GM23248 (cell line): ENCODE measurements at regions not wholly inside any gene's neighbourhood (a gene's known extent, or its start where the extent isn't known, plus 50 kb on each side); places are given as distances from the start of the nearest gene placed in this dataset.

ENCODE experiments used
- DNase-seq: peaks from one replicate; pipeline ENCODE4 v3.0.0-alpha.2; 2015
- H2AFZ ChIP-seq: fragments of 200-600 bp; sonication (generic); 2 replicates; pipeline ENCODE4 v1.6.1; 2016; ENCODE audit warnings: antibody characterized with exemption
- H3F3A ChIP-seq: fragments of 200-600 bp; sonication (generic); 2 replicates; pipeline ENCODE4 v1.6.1; 2016; ENCODE audit warnings: mild to moderate bottlenecking, antibody characterized with exemption, mixed run types; ENCODE audit not compliant: insufficient read depth
- H3K27ac ChIP-seq: fragments of 200-600 bp; sonication (generic); 2 replicates; pipeline ENCODE4 v1.5.1; 2016; ENCODE audit warnings: mild to moderate bottlenecking
- H3K27me3 ChIP-seq: fragments of 200-600 bp; sonication (generic); replicated peaks from 2 replicates; pipeline ENCODE4 v1.6.1; 2016; ENCODE audit warnings: mild to moderate bottlenecking; ENCODE audit not compliant: insufficient read depth
- H3K36me3 ChIP-seq: fragments of 200-600 bp; sonication (generic); 2 replicates; pipeline ENCODE4 v1.6.1; 2016; ENCODE audit warnings: low read depth, mild to moderate bottlenecking
- H3K4me1 ChIP-seq: fragments of 200-600 bp; sonication (generic); 2 replicates; pipeline ENCODE4 v1.6.1; 2016; ENCODE audit warnings: mild to moderate bottlenecking; ENCODE audit not compliant: insufficient read depth
- H3K4me2 ChIP-seq: fragments of 200-600 bp; sonication (generic); one replicate; pipeline ENCODE4 v1.6.1; 2016; ENCODE audit warnings: mild to moderate bottlenecking; ENCODE audit not compliant: unreplicated experiment
- H3K4me3 ChIP-seq: fragments of 200-600 bp; sonication (generic); 2 replicates; pipeline ENCODE4 v1.5.1; 2016; ENCODE audit warnings: mild to moderate bottlenecking
- H3K79me2 ChIP-seq: fragments of 200-600 bp; sonication (generic); 2 replicates; pipeline ENCODE4 v1.6.1; 2016; ENCODE audit warnings: mild to moderate bottlenecking; ENCODE audit not compliant: insufficient read depth
- H3K9ac ChIP-seq: fragments of 200-600 bp; sonication (generic); 2 replicates; pipeline ENCODE4 v1.6.1; 2016; ENCODE audit warnings: mild to moderate bottlenecking
- H3K9me2 ChIP-seq: fragments of 200-600 bp; sonication (generic); 2 replicates; pipeline ENCODE4 v1.6.1; 2016; ENCODE audit warnings: mixed run types, mild to moderate bottlenecking, moderate library complexity; ENCODE audit not compliant: insufficient read depth
- H3K9me3 ChIP-seq: fragments of 200-600 bp; sonication (generic); one replicate; pipeline ENCODE4 v1.6.1; 2017; ENCODE audit warnings: low read depth
- H4K20me1 ChIP-seq: fragments of 200-600 bp; sonication (generic); 2 replicates; pipeline ENCODE4 v1.6.0; 2016; ENCODE audit not compliant: insufficient read depth
- EZH2 ChIP-seq: fragments of 200-600 bp; sonication (generic); IDR thresholded peaks from 2 replicates; pipeline ENCODE4 v1.6.1; 2018; ENCODE audit warnings: antibody characterized with exemption, mild to moderate bottlenecking; ENCODE audit not compliant: insufficient read depth, poor library complexity, severe bottlenecking
- EZH2phosphoT487 ChIP-seq: fragments of 200-600 bp; sonication (generic); IDR thresholded peaks from 2 replicates; pipeline ENCODE4 v1.6.1; 2018; ENCODE audit warnings: antibody characterized with exemption, moderate library complexity, mild to moderate bottlenecking, low read depth; ENCODE audit not compliant: insufficient read depth
- WGBS, 2 experiments: methylation state at CpG; one replicate each; pipeline ENCODE4 v1.1.6; 2015 to 2017; ENCODE audit warnings: low lambda C conversion rate in 2 of 2, low coverage in 1 of 2; ENCODE audit errors: missing lambda C conversion rate in 2 of 2; 5-methylcytosine and 5-hydroxymethylcytosine counted together
- in situ Hi-C: fragments of 300-500 bp; cut with MboI; formaldehyde crosslinking; loops from 2 replicates; pipeline ENCODE4 v1.15.0; 2020

DNA sequence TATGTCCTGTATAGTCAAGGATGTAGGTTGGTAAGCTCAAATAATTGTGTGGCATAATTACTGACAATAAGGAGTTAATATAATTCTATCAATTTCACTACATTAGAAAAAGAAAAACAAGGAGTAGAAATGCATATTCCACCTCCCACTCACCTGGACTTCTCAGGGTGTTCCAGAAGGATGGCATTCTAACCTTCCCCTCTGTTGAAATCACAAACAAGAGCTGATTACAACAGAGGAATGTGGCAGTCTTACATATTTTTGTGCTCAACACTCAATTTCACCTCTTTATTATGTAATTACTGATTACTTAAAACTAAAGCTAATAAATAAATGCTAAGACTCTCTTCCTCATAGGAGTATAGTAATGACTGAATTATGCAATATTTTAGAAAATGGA lies 745.3 kb downstream of the DTWD2 start:
- TF ChIP-seq EZH2 (no peak), EZH2phosphoT487 (no peak)
- no peak overlapping the region for H3K9ac ChIP-seq
- DNase-seq, result no peak
- H3K36me3 ChIP-seq, result no peaks in the 10 kb centered on the region
- no peak overlapping the region for H2AFZ ChIP-seq
- no peak overlapping the region for H3K4me2 ChIP-seq
- no peak overlapping the region for H3K4me3 ChIP-seq
- H3K9me3 ChIP-seq, result no peaks in the 10 kb centered on the region
- H3K27ac ChIP-seq, result no peak overlapping the region
- no peaks in the 10 kb centered on the region for H3K79me2 ChIP-seq
- H4K20me1 ChIP-seq, result no peaks in the 10 kb centered on the region
- no peaks in the 10 kb centered on the region for H3F3A ChIP-seq
- no peaks in the 10 kb centered on the region for H3K4me1 ChIP-seq
- H3K27me3 ChIP-seq, result no peaks in the 10 kb centered on the region
- in situ Hi-C loops, result no loop called here
- H3K9me2 ChIP-seq, result no peaks in the 10 kb centered on the region

DNA sequence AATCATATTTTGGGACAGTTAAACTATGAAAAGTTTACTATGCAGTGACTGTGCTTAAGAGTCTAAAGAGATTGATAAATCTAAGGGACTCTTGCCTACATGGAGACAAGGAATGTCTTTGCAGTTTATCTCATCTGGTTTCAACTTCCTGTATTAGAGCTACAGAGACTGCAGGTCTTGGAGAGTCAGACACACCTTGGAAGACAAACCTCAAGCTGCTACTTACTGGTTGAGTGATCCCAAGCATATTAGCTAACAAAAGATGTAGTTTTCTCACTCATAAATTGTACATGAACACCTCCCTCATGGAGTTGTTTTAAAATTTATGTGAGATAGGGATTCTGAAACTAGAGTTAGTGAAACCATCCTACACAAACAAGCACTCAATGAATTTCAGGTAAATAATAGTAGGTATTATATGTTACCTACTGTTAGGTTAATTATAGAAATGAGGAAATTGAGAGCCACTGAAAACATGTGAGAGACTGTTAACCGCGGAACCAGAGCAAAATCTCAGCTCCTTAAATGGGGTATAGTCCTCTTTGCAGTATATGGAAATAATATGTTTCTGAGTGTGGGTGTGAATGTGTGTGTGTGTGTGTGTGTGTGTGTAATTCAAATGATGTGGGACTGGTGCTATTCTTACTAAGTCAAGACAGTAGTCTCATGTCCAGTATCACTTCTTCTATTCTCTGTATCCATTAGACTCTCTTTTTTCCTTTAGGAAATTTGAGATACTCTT lies 752.1 kb downstream of the DTWD2 start:
- Histone ChIP-seq H3K9me3 (no peaks in the 10 kb centered on the region), H3K9ac (no peak overlapping the region), H4K20me1 (no peaks in the 10 kb centered on the region), H2AFZ (no peak overlapping the region), H3K27ac (no peak overlapping the region), H3F3A (no peaks in the 10 kb centered on the region), H3K79me2 (no peaks in the 10 kb centered on the region), H3K9me2 (no peaks in the 10 kb centered on the region), H3K36me3 (no peaks in the 10 kb centered on the region), H3K27me3 (no peaks in the 10 kb centered on the region), H3K4me1 (no peaks in the 10 kb centered on the region), H3K4me2 (no peak overlapping the region), H3K4me3 (no peak overlapping the region)
- TF ChIP-seq EZH2, result no peak
- TF ChIP-seq EZH2phosphoT487, result no peak
- WGBS, 2 experiments, result 73 to 83% methylated on average over 2 of the region's 2 CpGs
- no peak for DNase-seq
- in situ Hi-C loops, result no loop called here

DNA sequence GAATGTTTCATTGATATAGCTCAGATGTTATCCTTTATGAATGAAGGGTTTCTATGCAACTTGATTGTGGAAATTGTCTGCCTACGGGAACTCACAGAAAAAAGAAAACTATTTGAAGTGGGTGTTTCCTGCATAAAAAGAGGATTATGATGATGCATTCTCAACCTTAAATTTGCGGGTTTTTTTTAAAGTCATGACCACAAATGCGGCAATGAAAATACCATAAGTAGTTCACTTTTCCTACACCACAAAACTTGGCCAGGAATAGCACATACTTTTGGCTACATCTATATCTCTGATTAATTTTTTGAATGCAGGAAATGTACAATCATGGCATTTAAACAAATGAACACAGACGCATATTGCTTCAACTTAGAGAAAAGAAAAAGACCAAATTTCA lies 754.7 kb downstream of the DTWD2 start:
- no peak overlapping the region for H2AFZ ChIP-seq
- TF ChIP-seq EZH2phosphoT487, result no peak
- no peak for TF ChIP-seq EZH2
- H3K79me2 ChIP-seq, result no peaks in the 10 kb centered on the region
- no peaks in the 10 kb centered on the region for H3K9me3 ChIP-seq
- no peaks in the 10 kb centered on the region for H3K4me1 ChIP-seq
- H3K9ac ChIP-seq, result no peak overlapping the region
- 65 to 74% methylated on average over 4 of the region's 4 CpGs for WGBS, 2 experiments
- DNase-seq, result no peak
- no peaks in the 10 kb centered on the region for H3K36me3 ChIP-seq
- no peak overlapping the region for H3K4me3 ChIP-seq
- no peaks in the 10 kb centered on the region for H3K27me3 ChIP-seq
- no peak overlapping the region for H3K27ac ChIP-seq
- no peaks in the 10 kb centered on the region for H3K9me2 ChIP-seq
- no peaks in the 10 kb centered on the region for H3F3A ChIP-seq
- no peaks in the 10 kb centered on the region for H4K20me1 ChIP-seq
- no peak overlapping the region for H3K4me2 ChIP-seq
- in situ Hi-C loops, result no loop called here

GRCh38 chr5:118228489-118228888 lies 759.9 kb downstream of the DTWD2 start:
- Histone ChIP-seq H3K4me1 (no peaks in the 10 kb centered on the region), H3K9ac (no peak overlapping the region), H3K79me2 (no peaks in the 10 kb centered on the region), H3K27ac (no peak overlapping the region), H3K27me3 (no peaks in the 10 kb centered on the region), H3K9me2 (no peaks in the 10 kb centered on the region), H2AFZ (no peak overlapping the region), H3K9me3 (no peaks in the 10 kb centered on the region), H3K36me3 (no peaks in the 10 kb centered on the region), H3F3A (no peaks in the 10 kb centered on the region), H3K4me3 (no peak overlapping the region), H3K4me2 (no peak overlapping the region), H4K20me1 (no peaks in the 10 kb centered on the region)
- TF ChIP-seq EZH2phosphoT487, result no peak
- TF ChIP-seq EZH2, result no peak
- WGBS, 2 experiments, result 47 to 66% methylated on average over 2 of the region's 2 CpGs
- no peak for DNase-seq
- in situ Hi-C loops, result no loop called here

GRCh38 chr5:118224546-118224945 lies 763.8 kb downstream of the DTWD2 start:
- H3K36me3 ChIP-seq, result no peaks in the 10 kb centered on the region; the same call in 1 of the 2 replicates
- TF ChIP-seq EZH2phosphoT487 (no peak), EZH2 (no peak)
- no peaks in the 10 kb centered on the region for H3F3A ChIP-seq
- peak; percentile 33 for DNase-seq
- no peaks in the 10 kb centered on the region for H3K9me3 ChIP-seq
- H3K4me3 ChIP-seq, result no peak overlapping the region
- no peak overlapping the region for H3K4me2 ChIP-seq
- H3K9me2 ChIP-seq, result no peaks in the 10 kb centered on the region; the same call in 1 of the 2 replicates
- H3K4me1 ChIP-seq, result no peaks in the 10 kb centered on the region
- H4K20me1 ChIP-seq, result no peaks in the 10 kb centered on the region
- H3K27me3 ChIP-seq, result no peaks in the 10 kb centered on the region
- in situ Hi-C loops, result no loop called here
- no peak overlapping the region for H3K9ac ChIP-seq
- no peaks in the 10 kb centered on the region for H3K79me2 ChIP-seq
- no peak overlapping the region for H2AFZ ChIP-seq
- no peak overlapping the region for H3K27ac ChIP-seq
- WGBS, 2 experiments, result 47 to 58% methylated on average over 3 of the region's 3 CpGs
